CD14-positive monocyte (primary cell): ENCODE measurements at regions not wholly inside any gene's neighbourhood (a gene's known extent, or its start where the extent isn't known, plus 50 kb on each side); places are given as distances from the start of the nearest gene placed in this dataset.

Source experiments
- DNase-seq, 3 donors: peaks; one replicate each; pipeline ENCODE4 v3.0.0-alpha.2; 2011 to 2022
- H2AFZ ChIP-seq: 2 replicates; pipeline ENCODE4 v1.6.0; 2012; ENCODE audit warnings: mild to moderate bottlenecking, low read depth, low read length, inconsistent platforms; ENCODE audit not compliant: insufficient read depth, poor library complexity, severe bottlenecking
- H3K27ac ChIP-seq, 2 donors: 1 replicate in 1 of 2; 2 replicates in 1 of 2; pipeline ENCODE4 v1.5.1; 2012 to 2013; ENCODE audit warnings: low read length in 2 of 2, control low read depth in 1 of 2, inconsistent platforms in 1 of 2, low read depth in 1 of 2, mild to moderate bottlenecking in 1 of 2
- H3K27me3 ChIP-seq, 2 donors: one replicate each; pipeline versions ENCODE4 v1.6.0 to v1.6.1; 2011 to 2013; ENCODE audit warnings: low read length in 2 of 2; ENCODE audit not compliant: control insufficient read depth in 2 of 2, insufficient read depth in 2 of 2
- H3K36me3 ChIP-seq, 2 donors: replicated peaks in 1 of 2; 1 replicate in 1 of 2; 2 replicates in 1 of 2; pipeline versions ENCODE4 v1.5.1 to v1.6.1; 2012 to 2013; ENCODE audit warnings: low read length in 2 of 2, control low read depth in 1 of 2, inconsistent platforms in 1 of 2, mild to moderate bottlenecking in 1 of 2; ENCODE audit not compliant: insufficient read depth in 2 of 2, control insufficient read depth in 1 of 2
- H3K4me1 ChIP-seq, 2 donors: 1 replicate in 1 of 2; 2 replicates in 1 of 2; pipeline versions ENCODE4 v1.5.1 to v1.6.1; 2012 to 2013; ENCODE audit warnings: low read length in 2 of 2, control low read depth in 1 of 2, inconsistent platforms in 1 of 2, mild to moderate bottlenecking in 1 of 2, moderate library complexity in 1 of 2; ENCODE audit not compliant: insufficient read depth in 2 of 2, control insufficient read depth in 1 of 2
- H3K4me2 ChIP-seq: replicated peaks from 2 replicates; pipeline ENCODE3; 2012; ENCODE audit warnings: low read length, moderate library complexity, mild to moderate bottlenecking; ENCODE audit not compliant: poor library complexity, severe bottlenecking; ENCODE audit errors: extremely low read depth
- H3K4me3 ChIP-seq, 3 experiments: fragments of 200-600 bp in 1 of 3; sonication (generic) in 1 of 3; replicated peaks in 1 of 3; 1 replicate in 2 of 3; 2 replicates in 1 of 3; pipeline ENCODE4 v1.5.1; 2011 to 2013; ENCODE audit warnings: low read length in 3 of 3, mild to moderate bottlenecking in 3 of 3, control low read depth in 2 of 3, low read depth in 2 of 3, inconsistent platforms in 1 of 3, moderate library complexity in 1 of 3
- H3K79me2 ChIP-seq: 2 replicates; pipeline ENCODE4 v1.6.0; 2012; ENCODE audit warnings: mild to moderate bottlenecking, control low read depth, inconsistent platforms, low read length, moderate library complexity; ENCODE audit not compliant: insufficient read depth
- H3K9ac ChIP-seq: 2 replicates; pipeline ENCODE4 v1.6.0; 2017; ENCODE audit warnings: low read length, mild to moderate bottlenecking; ENCODE audit not compliant: insufficient read depth, poor library complexity, severe bottlenecking
- H3K9me3 ChIP-seq, 2 donors: replicated peaks in 1 of 2; 1 replicate in 1 of 2; 2 replicates in 1 of 2; pipeline versions ENCODE4 v1.5.1 to v1.6.1; 2012 to 2013; ENCODE audit warnings: low read length in 2 of 2, control low read depth in 1 of 2; ENCODE audit not compliant: control insufficient read depth in 1 of 2, insufficient read depth in 1 of 2
- H4K20me1 ChIP-seq: 2 replicates; pipeline ENCODE4 v1.6.0; 2012; ENCODE audit warnings: mild to moderate bottlenecking, low read length, control low read depth, moderate library complexity; ENCODE audit not compliant: insufficient read depth
- H3K27ac Mint-ChIP-seq, 7 donors: one replicate each; pipeline ENCODE4 v1.8.0; 2020; ENCODE audit warnings: mild to moderate bottlenecking in 7 of 7, mixed read lengths in 7 of 7, moderate library complexity in 6 of 7, inconsistent platforms in 2 of 7
- H3K27me3 Mint-ChIP-seq, 3 donors: one replicate each; pipeline ENCODE4 v1.8.0; 2021 to 2022; ENCODE audit warnings: low read depth in 3 of 3, mild to moderate bottlenecking in 3 of 3, mixed read lengths in 3 of 3, moderate library complexity in 3 of 3, inconsistent platforms in 1 of 3
- H3K36me3 Mint-ChIP-seq, 2 donors: one replicate each; pipeline ENCODE4 v1.8.0; 2020; ENCODE audit warnings: mixed read lengths in 2 of 2, inconsistent platforms in 1 of 2, mild to moderate bottlenecking in 1 of 2
- H3K4me1 Mint-ChIP-seq: one replicate; pipeline ENCODE4 v1.8.0; 2020; ENCODE audit warnings: mild to moderate bottlenecking, mixed read lengths
- H3K4me3 Mint-ChIP-seq, 2 donors: one replicate each; pipeline ENCODE4 v1.8.0; 2020; ENCODE audit warnings: mild to moderate bottlenecking in 2 of 2, mixed read lengths in 2 of 2, moderate library complexity in 1 of 2
- H3K9me3 Mint-ChIP-seq, 7 donors: one replicate each; pipeline ENCODE4 v1.8.0; 2020 to 2022; ENCODE audit warnings: mixed read lengths in 7 of 7, mild to moderate bottlenecking in 6 of 7, moderate library complexity in 6 of 7, inconsistent platforms in 2 of 7
- WGBS: methylation state at CpG from one replicate; pipeline ENCODE4 v1.1.5; 2013; ENCODE audit warnings: missing lambda C conversion rate; ENCODE audit not compliant: insufficient coverage; 5-methylcytosine and 5-hydroxymethylcytosine counted together
- intact Hi-C, 2 donors: fragments of 100-400 bp; cut with micrococcal nuclease; formaldehyde crosslinking; loops; one replicate each; pipeline versions ENCODE4 v1.15.0 to v1.15.1; 2023
- TF ChIP-seq, protein P1 (sequence below): fragments of 200-600 bp; IDR thresholded peaks from one replicate; pipeline ENCODE4 v1.8.0; 2022; ENCODE audit warnings: antibody characterized with exemption, mild to moderate bottlenecking

DNA sequence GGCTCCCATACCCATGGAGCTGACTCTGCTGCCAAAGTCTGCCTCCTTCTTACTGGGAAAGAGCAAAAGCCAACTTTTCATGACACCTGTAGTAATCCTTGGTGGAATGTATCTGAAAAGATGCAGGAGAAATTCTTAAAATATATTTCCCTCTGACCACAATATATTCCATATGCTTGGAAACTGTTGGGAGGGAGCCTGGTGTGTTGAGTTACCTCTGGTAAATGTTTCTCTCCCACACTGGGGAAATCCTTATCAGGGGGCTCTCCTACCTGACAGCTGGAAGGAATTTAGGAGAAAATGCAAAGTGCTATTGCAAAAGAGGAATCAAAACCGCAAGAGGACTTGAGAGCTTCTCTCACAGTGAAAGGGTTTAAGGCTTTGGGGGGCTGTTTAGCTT lies 139.4 kb downstream of the TBX5 start:
- intact Hi-C loops = no loop called here
- no peaks in the 10 kb centered on the region for H3K4me1 Mint-ChIP-seq

GRCh38 chr12:114265036-114265435 lies 140.9 kb downstream of the TBX5 start:
- H3K4me3 ChIP-seq = no peak overlapping the region
- intact Hi-C loops = no loop called here
- H3K9me3 ChIP-seq = no peaks in the 10 kb centered on the region
- no peaks in the 10 kb centered on the region for H3K4me1 ChIP-seq
- TF ChIP-seq, protein P1, sequence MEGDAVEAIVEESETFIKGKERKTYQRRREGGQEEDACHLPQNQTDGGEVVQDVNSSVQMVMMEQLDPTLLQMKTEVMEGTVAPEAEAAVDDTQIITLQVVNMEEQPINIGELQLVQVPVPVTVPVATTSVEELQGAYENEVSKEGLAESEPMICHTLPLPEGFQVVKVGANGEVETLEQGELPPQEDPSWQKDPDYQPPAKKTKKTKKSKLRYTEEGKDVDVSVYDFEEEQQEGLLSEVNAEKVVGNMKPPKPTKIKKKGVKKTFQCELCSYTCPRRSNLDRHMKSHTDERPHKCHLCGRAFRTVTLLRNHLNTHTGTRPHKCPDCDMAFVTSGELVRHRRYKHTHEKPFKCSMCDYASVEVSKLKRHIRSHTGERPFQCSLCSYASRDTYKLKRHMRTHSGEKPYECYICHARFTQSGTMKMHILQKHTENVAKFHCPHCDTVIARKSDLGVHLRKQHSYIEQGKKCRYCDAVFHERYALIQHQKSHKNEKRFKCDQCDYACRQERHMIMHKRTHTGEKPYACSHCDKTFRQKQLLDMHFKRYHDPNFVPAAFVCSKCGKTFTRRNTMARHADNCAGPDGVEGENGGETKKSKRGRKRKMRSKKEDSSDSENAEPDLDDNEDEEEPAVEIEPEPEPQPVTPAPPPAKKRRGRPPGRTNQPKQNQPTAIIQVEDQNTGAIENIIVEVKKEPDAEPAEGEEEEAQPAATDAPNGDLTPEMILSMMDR = no peak
- no peaks in the 10 kb centered on the region for H3K36me3 Mint-ChIP-seq
- no peak overlapping the region for H3K27ac Mint-ChIP-seq
- no peaks in the 10 kb centered on the region for H3K4me1 Mint-ChIP-seq
- H3K27ac ChIP-seq = no peak overlapping the region
- 86% methylated on average over 3 of the region's 3 CpGs for WGBS
- no peaks in the 10 kb centered on the region for H3K79me2 ChIP-seq
- H3K36me3 ChIP-seq = no peaks in the 10 kb centered on the region
- H3K27me3 Mint-ChIP-seq = peaks cover 0 to 4% (median 2%) of the 10 kb centered on the region in 3 donors
- H3K4me3 Mint-ChIP-seq = no peak overlapping the region
- no peak overlapping the region for H3K9ac ChIP-seq
- no peaks in the 10 kb centered on the region for H3K27me3 ChIP-seq
- no peak for DNase-seq
- H2AFZ ChIP-seq = no peak overlapping the region
- no peak overlapping the region for H3K4me2 ChIP-seq
- H4K20me1 ChIP-seq = no peaks in the 10 kb centered on the region
- no peaks in the 10 kb centered on the region for H3K9me3 Mint-ChIP-seq

More for the DNA sequence above, 139.4 kb downstream of the TBX5 start:
- H3K4me3 ChIP-seq = no peak overlapping the region
- H3K4me1 ChIP-seq = no peaks in the 10 kb centered on the region
- no peak overlapping the region for H2AFZ ChIP-seq
- H3K4me2 ChIP-seq = no peak overlapping the region
- Mint-ChIP-seq H3K36me3 (no peaks in the 10 kb centered on the region), H3K27me3 (peaks cover 0 to 2% (median 2%) of the 10 kb centered on the region in 3 donors), H3K4me3 (no peak overlapping the region), H3K27ac (no peak overlapping the region), H3K9me3 (no peaks in the 10 kb centered on the region)
- H3K36me3 ChIP-seq = no peaks in the 10 kb centered on the region
- H3K79me2 ChIP-seq = no peaks in the 10 kb centered on the region
- no peak overlapping the region for H3K9ac ChIP-seq
- no peak for DNase-seq
- no peak overlapping the region for H3K27ac ChIP-seq
- H3K27me3 ChIP-seq = no peaks in the 10 kb centered on the region
- no peaks in the 10 kb centered on the region for H3K9me3 ChIP-seq
- H4K20me1 ChIP-seq = no peaks in the 10 kb centered on the region
- TF ChIP-seq, protein P1 = no peak
- WGBS = no CpG with 5 or more reads among the region's 1 CpG
